GM19395 (cell line): ENCODE measurements at regions not wholly inside any gene's neighbourhood (a gene's known extent, or its start where the extent isn't known, plus 50 kb on each side); places are given as distances from the start of the nearest gene placed in this dataset.
"Not testable (repeated sequence)": the region's sequence is repeated elsewhere in the genome, so short reads cannot be mapped to it uniquely, and the experiment has no call there.

Source experiments
- ATAC-seq: cut with Tn5 transposase; IDR thresholded peaks from one replicate; pipeline ENCODE4 v1.9.1; 2021; ENCODE audit warnings: mild to moderate bottlenecking, moderate library complexity; ENCODE audit not compliant: unreplicated experiment

- ATAC-seq = no peak
These were observed 349.9 kb upstream of the CCNH start for GRCh38 chr5:87762631-87763030.

GRCh38 chr5:87756951-87757350 is 344.2 kb upstream of the CCNH start:
- no peak for ATAC-seq

- ATAC-seq = no peak
These were observed 342.6 kb upstream of the CCNH start for GRCh38 chr5:87755360-87755759.

GRCh38 chr5:87754009-87754757 is 341.5 kb upstream of the CCNH start:
- no peak for ATAC-seq

GRCh38 chr5:87752362-87752761 is 339.6 kb upstream of the CCNH start:
- ATAC-seq = no peak

GRCh38 chr5:87751824-87752223 is 339.1 kb upstream of the CCNH start:
- ATAC-seq = no peak

- ATAC-seq = no peak
These were observed 334.2 kb upstream of the CCNH start for GRCh38 chr5:87746891-87747377.

- ATAC-seq = no peak
These were observed 333.6 kb upstream of the CCNH start for GRCh38 chr5:87746341-87746740.

GRCh38 chr5:87741881-87742280 is 329.2 kb upstream of the CCNH start:
- no peak for ATAC-seq

- ATAC-seq = no peak
These were observed 323.2 kb upstream of the CCNH start for GRCh38 chr5:87735923-87736322.

- no peak for ATAC-seq
These were observed 321.2 kb upstream of the CCNH start for GRCh38 chr5:87733897-87734296.

GRCh38 chr5:87732875-87733768 is 320.4 kb upstream of the CCNH start:
- ATAC-seq = no peak

GRCh38 chr5:87729781-87730180 is 317.1 kb upstream of the CCNH start:
- ATAC-seq = no peak

- no peak for ATAC-seq
These were observed 309.6 kb upstream of the CCNH start for GRCh38 chr5:87722286-87722685.

GRCh38 chr5:87718224-87718925 is 305.6 kb upstream of the CCNH start:
- ATAC-seq = not testable (repeated sequence)

GRCh38 chr5:87717761-87718160 is 305.0 kb upstream of the CCNH start:
- ATAC-seq = no peak

- ATAC-seq = no peak
These were observed 293.1 kb upstream of the CCNH start for GRCh38 chr5:87705876-87706275.

- peak; percentile 93 for ATAC-seq
These were observed 274.2 kb upstream of the CCNH start for GRCh38 chr5:87686975-87687374.

GRCh38 chr5:87686018-87686417 is 273.3 kb upstream of the CCNH start:
- no peak for ATAC-seq

- no peak for ATAC-seq
These were observed 261.5 kb upstream of the CCNH start for GRCh38 chr5:87674235-87674634.

GRCh38 chr5:87671146-87671545 is 258.4 kb upstream of the CCNH start:
- no peak for ATAC-seq
